A549 (cell line): ENCODE measurements at regions not wholly inside any gene's neighbourhood (a gene's known extent, or its start where the extent isn't known, plus 50 kb on each side); places are given as distances from the start of the nearest gene placed in this dataset.

ENCODE experiments used
- ATAC-seq, 2 experiments: fragments of 200-7000 bp in 1 of 2; fragments of >200 bp in 1 of 2; cut with Nextera tagmentation in 1 of 2; cut with Tn5 transposase in 1 of 2; 3 replicates each; pipeline versions ENCODE4 v1.8.0 to v1.9.1; 2018 to 2020; ENCODE audit warnings: mild to moderate bottlenecking in 1 of 2, moderate library complexity in 1 of 2
- CTCF ChIA-PET: fragments of 300-600 bp; sonication (Branson Sonifier 250); formaldehyde crosslinking; extraction: SDS; loops from one replicate; lab custom pipeline; 2021; ENCODE audit warnings: antibody characterized with exemption, inconsistent platforms; lab: Yijun Ruan, JAX
- POLR2A ChIA-PET: fragments of 350-600 bp; formaldehyde crosslinking; extraction: SDS; loops from one replicate; lab custom pipeline; 2021; ENCODE audit warnings: antibody characterized with exemption, inconsistent platforms; lab: Yijun Ruan, JAX
- DNase-seq, 2 experiments: peaks; one replicate each; pipeline versions ENCODE4 v3.0.0 to v3.0.0-alpha.2; 2011 to 2016; ENCODE audit warnings: low read depth in 1 of 2, low spot score in 1 of 2
- FAIRE-seq: peaks from 2 replicates; lab custom pipeline; 2011; peaks lifted over from hg19 to GRCh38; lab: Jason Lieb, UNC
- H3K27ac ChIP-seq, 2 experiments: fragments of >200 bp; sonication (Bioruptor Twin); formaldehyde crosslinking; 3 replicates each; pipeline ENCODE4 v1.5.1; 2016 to 2017
- H3K4me1 ChIP-seq: fragments of >200 bp; sonication (Bioruptor Twin); formaldehyde crosslinking; 3 replicates; pipeline ENCODE4 v1.6.1; 2016
- H3K4me2 ChIP-seq: fragments of >200 bp; sonication (Bioruptor Twin); formaldehyde crosslinking; 3 replicates; pipeline ENCODE4 v1.6.1; 2016
- H3K4me3 ChIP-seq: fragments of >200 bp; sonication (Bioruptor Twin); formaldehyde crosslinking; 3 replicates; pipeline ENCODE4 v1.5.1; 2016
- H3K9me3 ChIP-seq: fragments of >200 bp; sonication (Bioruptor Twin); formaldehyde crosslinking; 3 replicates; pipeline ENCODE4 v1.6.1; 2016
- CBX2 ChIP-seq: fragments of 200-600 bp; sonication (generic); IDR thresholded peaks from 2 replicates; pipeline ENCODE4 v1.6.1; 2016; ENCODE audit warnings: low read depth, mild to moderate bottlenecking, borderline replicate concordance
- CBX8 ChIP-seq: fragments of 200-600 bp; sonication (generic); IDR thresholded peaks from 2 replicates; pipeline ENCODE4 v1.6.1; 2016
- CEBPB ChIP-seq, 2 experiments: fragments of >200 bp in 1 of 2; sonication (Bioruptor Twin) in 1 of 2; formaldehyde crosslinking in 1 of 2; IDR thresholded peaks; 2 replicates each; pipeline ENCODE4 v1.6.1; 2012 to 2016
- CHD2 ChIP-seq: fragments of 150-350 bp; IDR thresholded peaks from 2 replicates; pipeline ENCODE4 v1.6.1; 2014; ENCODE audit warnings: low read length; ENCODE audit not compliant: partially characterized antibody
- EHMT2 ChIP-seq: fragments of 200-600 bp; sonication (generic); IDR thresholded peaks from 2 replicates; pipeline ENCODE4 v1.6.1; 2016; ENCODE audit warnings: antibody characterized with exemption, low read depth, mild to moderate bottlenecking, moderate library complexity
- GATA3 ChIP-seq: IDR thresholded peaks from 2 replicates; pipeline ENCODE4 v1.6.1; 2012; ENCODE audit warnings: borderline replicate concordance
- HDAC2 ChIP-seq: fragments of 200-600 bp; sonication (generic); IDR thresholded peaks from 2 replicates; pipeline ENCODE4 v1.6.1; 2016
- HOXA7 ChIP-seq: fragments of 250-450 bp; sonication (Bioruptor Pico); IDR thresholded peaks from 2 replicates; pipeline ENCODE4 v1.5.0; 2020; ENCODE audit warnings: mild to moderate bottlenecking, moderate library complexity
- HOXB13 ChIP-seq: fragments of 250-450 bp; sonication (Bioruptor Pico); IDR thresholded peaks from 2 replicates; pipeline ENCODE4 v1.5.0; 2020; ENCODE audit warnings: low read depth, mild to moderate bottlenecking, moderate library complexity
- HOXB5 ChIP-seq: fragments of 250-450 bp; sonication (Bioruptor Pico); IDR thresholded peaks from 2 replicates; pipeline ENCODE4 v1.5.0; 2020; ENCODE audit warnings: mild to moderate bottlenecking, moderate library complexity
- JUNB ChIP-seq: fragments of >200 bp; sonication (Bioruptor Twin); formaldehyde crosslinking; IDR thresholded peaks from 2 replicates; pipeline ENCODE4 v1.6.1; 2016
- KDM1A ChIP-seq: fragments of 200-600 bp; sonication (generic); IDR thresholded peaks from 2 replicates; pipeline ENCODE4 v1.6.1; 2016; ENCODE audit warnings: low read depth, mild to moderate bottlenecking
- KDM5A ChIP-seq: fragments of 200-600 bp; sonication (generic); IDR thresholded peaks from 2 replicates; pipeline ENCODE4 v1.6.1; 2016; ENCODE audit warnings: antibody characterized with exemption, mild to moderate bottlenecking
- MAFK ChIP-seq: fragments of 450-650 bp; IDR thresholded peaks from 2 replicates; pipeline ENCODE4 v1.6.1; 2014; ENCODE audit not compliant: partially characterized antibody
- NFE2L2 ChIP-seq: fragments of 150-350 bp; conservative IDR thresholded peaks from 2 replicates; pipeline ENCODE4 v1.6.1; 2014; ENCODE audit warnings: low read length
- NPAS2 ChIP-seq: fragments of 250-450 bp; sonication (Bioruptor Pico); IDR thresholded peaks from 2 replicates; pipeline ENCODE4 v1.8.0; 2022; ENCODE audit warnings: mild to moderate bottlenecking, moderate library complexity, borderline replicate concordance
- NR3C1 ChIP-seq: fragments of >200 bp; sonication (Bioruptor Twin); formaldehyde crosslinking; IDR thresholded peaks from 3 replicates; pipeline ENCODE4 v1.6.1; 2017
- POLR2A ChIP-seq: IDR thresholded peaks from 2 replicates; pipeline ENCODE4 v1.6.1; 2012; ENCODE audit warnings: mild to moderate bottlenecking, low read length
- RNF2 ChIP-seq: fragments of 200-600 bp; sonication (generic); IDR thresholded peaks from 2 replicates; pipeline ENCODE4 v1.6.1; 2016; ENCODE audit warnings: low read depth, mild to moderate bottlenecking, antibody characterized with exemption, moderate library complexity, borderline replicate concordance
- TP53 ChIP-seq: fragments of 250-450 bp; sonication (Bioruptor Pico); IDR thresholded peaks from 2 replicates; pipeline ENCODE4 v1.5.0; 2021; ENCODE audit warnings: mild to moderate bottlenecking, moderate library complexity
- ZC3H11A ChIP-seq: fragments of 450-650 bp; IDR thresholded peaks from 2 replicates; pipeline ENCODE4 v1.6.1; 2014; ENCODE audit warnings: antibody characterized with exemption, mild to moderate bottlenecking
- ZFP36 ChIP-seq: fragments of 450-650 bp; IDR thresholded peaks from 2 replicates; pipeline ENCODE4 v1.6.1; 2014; ENCODE audit warnings: borderline replicate concordance; ENCODE audit not compliant: partially characterized antibody
- WGBS: methylation state at CpG from one replicate; pipeline ENCODE4 v1.1.6; 2017; ENCODE audit errors: missing lambda C conversion rate; 5-methylcytosine and 5-hydroxymethylcytosine counted together
- TF ChIP-seq, protein P1 (sequence below): fragments of 200-600 bp; sonication (generic); IDR thresholded peaks from 2 replicates; pipeline ENCODE4 v1.6.1; 2016; ENCODE audit warnings: antibody characterized with exemption, mild to moderate bottlenecking, moderate library complexity
- TF ChIP-seq, protein P2 (sequence below): IDR thresholded peaks from 2 replicates; pipeline ENCODE4 v1.6.1; 2012
- TF ChIP-seq, protein P3 (sequence below): fragments of 150-350 bp; IDR thresholded peaks from 2 replicates; pipeline ENCODE4 v1.6.1; 2014; ENCODE audit warnings: low read depth, mild to moderate bottlenecking, low read length
- TF ChIP-seq, protein P4 (sequence below): fragments of >200 bp; sonication (Bioruptor Twin); formaldehyde crosslinking; IDR thresholded peaks from 3 replicates; pipeline ENCODE4 v1.5.1; 2016
- TF ChIP-seq, protein P5 (sequence below): fragments of 250-450 bp; sonication (Bioruptor Pico); IDR thresholded peaks from 2 replicates; pipeline ENCODE4 v1.5.0; 2020; ENCODE audit warnings: low read depth, mild to moderate bottlenecking, moderate library complexity

DNA sequence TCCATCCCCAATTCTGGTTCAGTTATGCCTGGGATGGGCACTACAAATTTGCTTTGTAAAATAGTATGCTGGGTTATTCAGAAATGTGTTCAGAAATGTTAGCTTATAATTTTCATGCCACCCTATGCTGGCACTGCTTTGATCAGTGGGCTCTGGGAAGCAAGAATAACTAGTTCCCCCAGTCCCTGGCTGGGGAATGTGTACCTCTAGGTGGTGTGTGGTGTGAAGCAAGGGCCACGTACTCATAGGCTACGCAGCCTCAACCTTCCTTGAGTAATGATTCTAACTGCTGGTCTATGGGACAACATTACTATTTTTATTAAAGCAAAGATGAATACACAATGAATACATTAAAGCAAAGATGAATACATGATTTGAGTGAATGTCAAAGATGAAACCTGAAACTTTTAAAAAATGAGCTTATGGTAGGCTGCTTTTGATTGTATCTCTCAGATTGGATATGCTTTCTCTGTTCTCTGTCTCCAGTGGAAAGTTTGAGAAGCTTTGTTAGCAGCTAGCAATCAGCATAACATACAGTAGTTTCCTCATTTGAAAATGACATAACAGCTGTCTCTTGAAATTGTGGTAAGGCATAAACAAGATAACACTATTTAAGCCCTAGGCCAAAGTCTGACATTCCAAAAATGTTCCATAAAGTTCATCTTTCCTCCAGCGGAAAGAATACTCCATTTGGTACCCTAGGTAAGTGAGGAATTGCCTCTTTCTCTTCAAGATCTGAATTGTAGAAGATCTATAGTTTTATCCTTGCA is 174.7 kb upstream of the NFIB start:
- Histone ChIP-seq H3K9me3 (no peaks in the 10 kb centered on the region), H3K4me3 (no peak overlapping the region), H3K4me1 (no peaks in the 10 kb centered on the region), H3K4me2 (no peak overlapping the region), H3K27ac (no peak overlapping the region)
- no peak for ATAC-seq
- TF ChIP-seq CHD2 (no peak), GATA3 (no peak), NR3C1 (no peak), HOXA7 (no peak), HDAC2 (no peak), CEBPB (IDR thresholded peaks at IDR 0.05) (no peak), RNF2 (no peak), ZC3H11A (no peak), JUNB (no peak), EHMT2 (no peak), HOXB5 (no peak), NPAS2 (CRISPR knock-in tag) (no peak), NFE2L2 (no peak), HOXB13 (no peak), ZFP36 (no peak), POLR2A (no peak), CBX2 (no peak)
- POLR2A ChIA-PET = no interaction called here
- WGBS = 64% methylated on average over 3 of the region's 3 CpGs
- no peak for DNase-seq
- no peak for FAIRE-seq
- CTCF ChIA-PET = no interaction called here

DNA sequence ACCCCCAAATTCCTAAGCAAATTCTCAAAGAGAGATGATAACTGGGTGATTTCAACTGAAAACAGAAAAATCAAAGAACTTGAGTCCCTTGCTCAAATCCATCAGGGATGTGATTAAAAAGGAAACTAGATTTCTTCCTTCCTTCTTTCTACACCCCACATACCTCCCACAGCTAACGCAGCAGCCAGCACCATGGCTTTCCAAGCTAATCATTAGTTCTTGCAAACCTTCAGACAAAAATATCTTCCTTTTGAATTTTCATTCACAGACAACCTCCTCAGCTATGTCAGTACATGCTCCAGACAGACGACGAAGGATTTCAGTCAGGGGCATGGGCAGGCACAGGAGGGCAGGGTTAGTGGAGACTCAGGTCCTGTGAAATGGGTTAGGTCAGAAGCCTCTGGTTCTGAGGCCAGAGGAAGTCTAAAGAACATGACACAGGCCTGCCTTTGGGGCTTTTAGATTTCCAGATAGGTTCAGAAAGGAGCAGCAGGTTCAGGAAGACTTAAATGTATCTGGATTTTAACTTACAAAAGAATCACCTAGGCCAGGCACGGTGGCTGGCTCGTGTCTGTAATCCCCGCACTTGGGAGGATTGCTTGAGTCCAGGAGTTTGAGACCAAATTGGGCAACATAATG is 173.7 kb upstream of the NFIB start:
- ChIA-PET CTCF (interaction anchor here (1.4 kb wide), 1 partner anchor 22 kb away, joined by 3 read pairs; no protein-coding TSS in a partner anchor), POLR2A (no interaction called here)
- Histone ChIP-seq H3K4me1 (no peaks in the 10 kb centered on the region), H3K4me3 (no peak overlapping the region), H3K27ac (no peak overlapping the region), H3K4me2 (no peak overlapping the region), H3K9me3 (no peaks in the 10 kb centered on the region)
- DNase-seq = no peak
- 57% methylated on average over 6 of the region's 6 CpGs for WGBS
- no peak for ATAC-seq
- no peak for FAIRE-seq
- TF ChIP-seq KDM5A (no peak), HOXB13 (no peak), MAFK (no peak), NFE2L2 (no peak), TP53 (CRISPR knock-in tag) (no peak), NPAS2 (CRISPR knock-in tag) (no peak), KDM1A (no peak), CEBPB (IDR thresholded peaks at IDR 0.05) (no peak), CBX8 (no peak), RNF2 (no peak)
- TF ChIP-seq, protein P1, sequence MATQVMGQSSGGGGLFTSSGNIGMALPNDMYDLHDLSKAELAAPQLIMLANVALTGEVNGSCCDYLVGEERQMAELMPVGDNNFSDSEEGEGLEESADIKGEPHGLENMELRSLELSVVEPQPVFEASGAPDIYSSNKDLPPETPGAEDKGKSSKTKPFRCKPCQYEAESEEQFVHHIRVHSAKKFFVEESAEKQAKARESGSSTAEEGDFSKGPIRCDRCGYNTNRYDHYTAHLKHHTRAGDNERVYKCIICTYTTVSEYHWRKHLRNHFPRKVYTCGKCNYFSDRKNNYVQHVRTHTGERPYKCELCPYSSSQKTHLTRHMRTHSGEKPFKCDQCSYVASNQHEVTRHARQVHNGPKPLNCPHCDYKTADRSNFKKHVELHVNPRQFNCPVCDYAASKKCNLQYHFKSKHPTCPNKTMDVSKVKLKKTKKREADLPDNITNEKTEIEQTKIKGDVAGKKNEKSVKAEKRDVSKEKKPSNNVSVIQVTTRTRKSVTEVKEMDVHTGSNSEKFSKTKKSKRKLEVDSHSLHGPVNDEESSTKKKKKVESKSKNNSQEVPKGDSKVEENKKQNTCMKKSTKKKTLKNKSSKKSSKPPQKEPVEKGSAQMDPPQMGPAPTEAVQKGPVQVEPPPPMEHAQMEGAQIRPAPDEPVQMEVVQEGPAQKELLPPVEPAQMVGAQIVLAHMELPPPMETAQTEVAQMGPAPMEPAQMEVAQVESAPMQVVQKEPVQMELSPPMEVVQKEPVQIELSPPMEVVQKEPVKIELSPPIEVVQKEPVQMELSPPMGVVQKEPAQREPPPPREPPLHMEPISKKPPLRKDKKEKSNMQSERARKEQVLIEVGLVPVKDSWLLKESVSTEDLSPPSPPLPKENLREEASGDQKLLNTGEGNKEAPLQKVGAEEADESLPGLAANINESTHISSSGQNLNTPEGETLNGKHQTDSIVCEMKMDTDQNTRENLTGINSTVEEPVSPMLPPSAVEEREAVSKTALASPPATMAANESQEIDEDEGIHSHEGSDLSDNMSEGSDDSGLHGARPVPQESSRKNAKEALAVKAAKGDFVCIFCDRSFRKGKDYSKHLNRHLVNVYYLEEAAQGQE = no peak
- TF ChIP-seq, protein P2, sequence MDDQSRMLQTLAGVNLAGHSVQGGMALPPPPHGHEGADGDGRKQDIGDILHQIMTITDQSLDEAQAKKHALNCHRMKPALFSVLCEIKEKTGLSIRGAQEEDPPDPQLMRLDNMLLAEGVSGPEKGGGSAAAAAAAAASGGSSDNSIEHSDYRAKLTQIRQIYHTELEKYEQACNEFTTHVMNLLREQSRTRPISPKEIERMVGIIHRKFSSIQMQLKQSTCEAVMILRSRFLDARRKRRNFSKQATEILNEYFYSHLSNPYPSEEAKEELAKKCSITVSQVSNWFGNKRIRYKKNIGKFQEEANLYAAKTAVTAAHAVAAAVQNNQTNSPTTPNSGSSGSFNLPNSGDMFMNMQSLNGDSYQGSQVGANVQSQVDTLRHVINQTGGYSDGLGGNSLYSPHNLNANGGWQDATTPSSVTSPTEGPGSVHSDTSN = no peak
- TF ChIP-seq, protein P3, sequence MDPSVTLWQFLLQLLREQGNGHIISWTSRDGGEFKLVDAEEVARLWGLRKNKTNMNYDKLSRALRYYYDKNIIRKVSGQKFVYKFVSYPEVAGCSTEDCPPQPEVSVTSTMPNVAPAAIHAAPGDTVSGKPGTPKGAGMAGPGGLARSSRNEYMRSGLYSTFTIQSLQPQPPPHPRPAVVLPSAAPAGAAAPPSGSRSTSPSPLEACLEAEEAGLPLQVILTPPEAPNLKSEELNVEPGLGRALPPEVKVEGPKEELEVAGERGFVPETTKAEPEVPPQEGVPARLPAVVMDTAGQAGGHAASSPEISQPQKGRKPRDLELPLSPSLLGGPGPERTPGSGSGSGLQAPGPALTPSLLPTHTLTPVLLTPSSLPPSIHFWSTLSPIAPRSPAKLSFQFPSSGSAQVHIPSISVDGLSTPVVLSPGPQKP = no peak
- TF ChIP-seq, protein P4, sequence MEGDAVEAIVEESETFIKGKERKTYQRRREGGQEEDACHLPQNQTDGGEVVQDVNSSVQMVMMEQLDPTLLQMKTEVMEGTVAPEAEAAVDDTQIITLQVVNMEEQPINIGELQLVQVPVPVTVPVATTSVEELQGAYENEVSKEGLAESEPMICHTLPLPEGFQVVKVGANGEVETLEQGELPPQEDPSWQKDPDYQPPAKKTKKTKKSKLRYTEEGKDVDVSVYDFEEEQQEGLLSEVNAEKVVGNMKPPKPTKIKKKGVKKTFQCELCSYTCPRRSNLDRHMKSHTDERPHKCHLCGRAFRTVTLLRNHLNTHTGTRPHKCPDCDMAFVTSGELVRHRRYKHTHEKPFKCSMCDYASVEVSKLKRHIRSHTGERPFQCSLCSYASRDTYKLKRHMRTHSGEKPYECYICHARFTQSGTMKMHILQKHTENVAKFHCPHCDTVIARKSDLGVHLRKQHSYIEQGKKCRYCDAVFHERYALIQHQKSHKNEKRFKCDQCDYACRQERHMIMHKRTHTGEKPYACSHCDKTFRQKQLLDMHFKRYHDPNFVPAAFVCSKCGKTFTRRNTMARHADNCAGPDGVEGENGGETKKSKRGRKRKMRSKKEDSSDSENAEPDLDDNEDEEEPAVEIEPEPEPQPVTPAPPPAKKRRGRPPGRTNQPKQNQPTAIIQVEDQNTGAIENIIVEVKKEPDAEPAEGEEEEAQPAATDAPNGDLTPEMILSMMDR = no peak
- TF ChIP-seq, protein P5, sequence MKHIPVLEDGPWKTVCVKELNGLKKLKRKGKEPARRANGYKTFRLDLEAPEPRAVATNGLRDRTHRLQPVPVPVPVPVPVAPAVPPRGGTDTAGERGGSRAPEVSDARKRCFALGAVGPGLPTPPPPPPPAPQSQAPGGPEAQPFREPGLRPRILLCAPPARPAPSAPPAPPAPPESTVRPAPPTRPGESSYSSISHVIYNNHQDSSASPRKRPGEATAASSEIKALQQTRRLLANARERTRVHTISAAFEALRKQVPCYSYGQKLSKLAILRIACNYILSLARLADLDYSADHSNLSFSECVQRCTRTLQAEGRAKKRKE (CRISPR knock-in tag) = no peak
